ENCODE measurements at regions not wholly inside any gene's neighbourhood (a gene's known extent, or its start where the extent isn't known, plus 50 kb on each side); places are given as distances from the start of the nearest gene placed in this dataset.

- no peak overlapping the region for H3K27ac ChIP-seq
- TF ChIP-seq ZFX (IDR thresholded peaks at IDR 0.05) = no peak
- TF ChIP-seq, protein P1, sequence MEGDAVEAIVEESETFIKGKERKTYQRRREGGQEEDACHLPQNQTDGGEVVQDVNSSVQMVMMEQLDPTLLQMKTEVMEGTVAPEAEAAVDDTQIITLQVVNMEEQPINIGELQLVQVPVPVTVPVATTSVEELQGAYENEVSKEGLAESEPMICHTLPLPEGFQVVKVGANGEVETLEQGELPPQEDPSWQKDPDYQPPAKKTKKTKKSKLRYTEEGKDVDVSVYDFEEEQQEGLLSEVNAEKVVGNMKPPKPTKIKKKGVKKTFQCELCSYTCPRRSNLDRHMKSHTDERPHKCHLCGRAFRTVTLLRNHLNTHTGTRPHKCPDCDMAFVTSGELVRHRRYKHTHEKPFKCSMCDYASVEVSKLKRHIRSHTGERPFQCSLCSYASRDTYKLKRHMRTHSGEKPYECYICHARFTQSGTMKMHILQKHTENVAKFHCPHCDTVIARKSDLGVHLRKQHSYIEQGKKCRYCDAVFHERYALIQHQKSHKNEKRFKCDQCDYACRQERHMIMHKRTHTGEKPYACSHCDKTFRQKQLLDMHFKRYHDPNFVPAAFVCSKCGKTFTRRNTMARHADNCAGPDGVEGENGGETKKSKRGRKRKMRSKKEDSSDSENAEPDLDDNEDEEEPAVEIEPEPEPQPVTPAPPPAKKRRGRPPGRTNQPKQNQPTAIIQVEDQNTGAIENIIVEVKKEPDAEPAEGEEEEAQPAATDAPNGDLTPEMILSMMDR (conservative IDR thresholded peaks at IDR 0.05) = no peak
These were observed 150.4 kb upstream of the GAREM1 start for GRCh38 chr18:32621034-32621433.

DNA sequence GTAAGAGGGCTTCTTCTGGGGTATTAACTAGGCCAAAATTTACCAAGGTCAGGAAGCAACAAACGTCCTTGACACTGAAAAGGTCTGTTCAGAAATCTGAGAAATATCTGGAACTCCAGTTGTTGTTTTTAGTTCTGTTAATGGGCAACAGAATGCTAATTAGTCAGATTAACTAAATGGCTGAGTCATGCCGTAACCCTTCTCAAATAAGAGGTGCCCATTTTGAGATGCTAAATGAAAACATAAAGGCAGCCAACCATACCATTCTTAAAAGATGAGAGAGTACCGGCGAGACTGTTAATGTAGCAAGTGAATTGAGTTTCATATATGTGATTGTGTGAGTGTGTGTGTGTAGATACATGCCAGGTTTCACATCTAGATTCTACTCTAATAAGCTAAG is 147.9 kb upstream of the GAREM1 start:
- no peak overlapping the region for H3K27ac ChIP-seq
- TF ChIP-seq, protein P1 (conservative IDR thresholded peaks at IDR 0.05) = no peak
- no peak for TF ChIP-seq ZFX (IDR thresholded peaks at IDR 0.05)

GRCh38 chr18:32613821-32614220 is 143.1 kb upstream of the GAREM1 start:
- H3K27ac ChIP-seq = no peak overlapping the region
- no peak for TF ChIP-seq ZFX (IDR thresholded peaks at IDR 0.05)
- TF ChIP-seq, protein P1 (conservative IDR thresholded peaks at IDR 0.05) = no peak

- no peak for TF ChIP-seq ZFX (IDR thresholded peaks at IDR 0.05)
- TF ChIP-seq, protein P1 (conservative IDR thresholded peaks at IDR 0.05) = no peak
- no peak overlapping the region for H3K27ac ChIP-seq
These were observed 142.0 kb upstream of the GAREM1 start for GRCh38 chr18:32612651-32613050.

- no peak for TF ChIP-seq ZFX (IDR thresholded peaks at IDR 0.05)
- TF ChIP-seq, protein P1 (conservative IDR thresholded peaks at IDR 0.05) = no peak
- H3K27ac ChIP-seq = no peak overlapping the region
These were observed 139.5 kb upstream of the GAREM1 start for GRCh38 chr18:32610176-32610575.

GRCh38 chr18:32607816-32608215 is 137.1 kb upstream of the GAREM1 start:
- no peak overlapping the region for H3K27ac ChIP-seq
- TF ChIP-seq ZFX (IDR thresholded peaks at IDR 0.05) = no peak
- TF ChIP-seq, protein P1 (conservative IDR thresholded peaks at IDR 0.05) = no peak

GRCh38 chr18:32598144-32598543 is 127.5 kb upstream of the GAREM1 start:
- no peak overlapping the region for H3K27ac ChIP-seq
- TF ChIP-seq, protein P1 (conservative IDR thresholded peaks at IDR 0.05) = no peak
- TF ChIP-seq ZFX (IDR thresholded peaks at IDR 0.05) = no peak

Measured in C4-2B (cell line).